GM12865 (cell line): ENCODE measurements at regions not wholly inside any gene's neighbourhood (a gene's known extent, or its start where the extent isn't known, plus 50 kb on each side); places are given as distances from the start of the nearest gene placed in this dataset.

ENCODE experiments used
- DNase-seq: peaks from one replicate; pipeline ENCODE4 v3.0.0; 2010; ENCODE audit warnings: low read depth
- H3K4me3 ChIP-seq: 2 replicates; pipeline ENCODE4 v1.5.1; 2011; ENCODE audit warnings: mild to moderate bottlenecking, low read depth, low read length, control low read depth
- TF ChIP-seq, protein P1 (sequence below): IDR thresholded peaks from 2 replicates; pipeline ENCODE4 v1.5.1; 2011; ENCODE audit warnings: low read length, control low read depth, low read depth, inconsistent platforms; ENCODE audit not compliant: insufficient read depth; ENCODE audit errors: missing control alignments

DNA sequence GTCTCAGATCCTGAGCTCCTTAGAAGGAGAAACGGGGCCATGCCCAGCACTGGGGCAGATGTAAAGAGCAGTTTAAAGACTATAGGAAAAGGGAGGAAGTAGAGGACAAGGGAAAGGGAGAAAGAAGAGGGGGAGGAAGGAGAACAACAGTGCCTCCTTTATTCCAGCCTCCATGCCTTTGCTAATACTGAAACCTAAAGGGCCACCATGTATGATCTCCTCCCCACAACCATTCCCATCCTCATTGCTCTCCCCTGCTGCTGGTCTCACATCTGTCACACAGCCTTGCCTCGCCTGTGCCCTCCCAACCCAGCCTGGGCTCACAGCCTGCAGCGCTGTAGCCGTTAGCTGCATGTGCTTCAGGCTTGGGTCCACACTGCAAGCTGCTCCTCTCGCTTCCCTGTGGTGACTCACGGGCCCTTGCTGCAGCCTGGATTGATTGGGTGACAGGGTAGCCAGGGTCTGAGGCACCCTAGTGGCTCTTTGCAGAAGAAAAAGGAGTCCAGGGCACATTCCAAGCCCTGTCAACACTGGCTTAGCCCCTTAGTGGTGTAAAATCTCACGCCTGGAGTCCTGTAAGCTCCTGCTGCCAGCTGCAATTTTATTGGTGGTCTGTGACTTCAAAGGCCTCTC lies 281.9 kb downstream of the SRBD1 start:
- DNase-seq, result no peak
- H3K4me3 ChIP-seq, result no peak overlapping the region
- TF ChIP-seq, protein P1, sequence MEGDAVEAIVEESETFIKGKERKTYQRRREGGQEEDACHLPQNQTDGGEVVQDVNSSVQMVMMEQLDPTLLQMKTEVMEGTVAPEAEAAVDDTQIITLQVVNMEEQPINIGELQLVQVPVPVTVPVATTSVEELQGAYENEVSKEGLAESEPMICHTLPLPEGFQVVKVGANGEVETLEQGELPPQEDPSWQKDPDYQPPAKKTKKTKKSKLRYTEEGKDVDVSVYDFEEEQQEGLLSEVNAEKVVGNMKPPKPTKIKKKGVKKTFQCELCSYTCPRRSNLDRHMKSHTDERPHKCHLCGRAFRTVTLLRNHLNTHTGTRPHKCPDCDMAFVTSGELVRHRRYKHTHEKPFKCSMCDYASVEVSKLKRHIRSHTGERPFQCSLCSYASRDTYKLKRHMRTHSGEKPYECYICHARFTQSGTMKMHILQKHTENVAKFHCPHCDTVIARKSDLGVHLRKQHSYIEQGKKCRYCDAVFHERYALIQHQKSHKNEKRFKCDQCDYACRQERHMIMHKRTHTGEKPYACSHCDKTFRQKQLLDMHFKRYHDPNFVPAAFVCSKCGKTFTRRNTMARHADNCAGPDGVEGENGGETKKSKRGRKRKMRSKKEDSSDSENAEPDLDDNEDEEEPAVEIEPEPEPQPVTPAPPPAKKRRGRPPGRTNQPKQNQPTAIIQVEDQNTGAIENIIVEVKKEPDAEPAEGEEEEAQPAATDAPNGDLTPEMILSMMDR, result no peak

- DNase-seq, result no peak
- H3K4me3 ChIP-seq, result no peak overlapping the region
- TF ChIP-seq, protein P1, result no peak
These were observed 282.7 kb downstream of the SRBD1 start for GRCh38 chr2:45328264-45328870.

- DNase-seq, result no peak
- no peak overlapping the region for H3K4me3 ChIP-seq
- TF ChIP-seq, protein P1, result no peak
These were observed 287.7 kb downstream of the SRBD1 start for GRCh38 chr2:45323344-45323743.

DNA sequence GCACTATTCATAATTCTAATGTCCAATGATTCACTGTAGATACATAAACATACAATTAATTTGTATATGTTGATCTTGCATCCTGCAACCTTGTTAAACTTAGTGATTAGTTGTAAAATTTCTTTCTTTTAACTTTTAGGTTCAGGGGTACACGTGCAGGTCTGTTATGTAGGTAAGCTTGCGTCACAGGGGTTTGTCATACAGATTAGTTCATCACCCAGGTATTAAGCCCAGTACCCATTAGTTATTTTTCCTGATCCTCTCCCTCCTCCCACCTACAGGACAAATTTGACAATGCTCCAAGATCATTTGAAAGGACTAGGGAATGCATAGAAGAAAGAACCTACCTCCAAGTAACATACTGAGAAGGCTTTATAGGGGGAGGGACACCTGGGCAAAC lies 290.1 kb downstream of the SRBD1 start:
- TF ChIP-seq, protein P1, result no peak
- no peak overlapping the region for H3K4me3 ChIP-seq
- no peak for DNase-seq

- H3K4me3 ChIP-seq, result no peak overlapping the region
- no peak for DNase-seq
- TF ChIP-seq, protein P1, result no peak
These were observed 291.2 kb downstream of the SRBD1 start for GRCh38 chr2:45319683-45320455.

DNA sequence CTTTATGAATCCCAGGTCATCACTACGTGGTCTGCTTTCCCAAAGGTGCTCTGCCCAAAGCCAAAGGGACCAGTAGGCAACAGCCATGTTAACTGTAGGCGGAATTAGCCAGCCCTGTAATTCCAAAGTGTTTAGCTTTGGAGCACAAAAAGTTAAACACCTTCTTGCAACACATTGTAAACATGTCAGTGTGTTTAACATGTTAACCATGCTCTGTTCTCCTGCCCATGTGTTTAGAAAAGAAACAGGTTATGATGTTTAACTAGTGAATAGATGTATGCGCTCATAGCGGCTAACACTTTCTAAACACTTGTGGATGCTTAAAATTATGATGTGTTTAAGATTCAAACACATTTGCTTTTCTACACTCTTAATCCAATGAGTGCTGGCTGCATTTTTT lies 292.4 kb downstream of the SRBD1 start:
- TF ChIP-seq, protein P1, result no peak
- no peak overlapping the region for H3K4me3 ChIP-seq
- no peak for DNase-seq
